Chondrocyte (in vitro differentiated cells): ENCODE measurements at regions not wholly inside any gene's neighbourhood (a gene's known extent, or its start where the extent isn't known, plus 50 kb on each side); places are given as distances from the start of the nearest gene placed in this dataset.

Experiments
- DNase-seq: peaks from one replicate; pipeline ENCODE4 v3.0.0; 2021; ENCODE audit warnings: mixed read lengths, low spot score
- H3K27ac Mint-ChIP-seq: one replicate; pipeline ENCODE4 v1.8.0; 2021; ENCODE audit warnings: mild to moderate bottlenecking, moderate library complexity, mixed read lengths; ENCODE audit not compliant: unreplicated experiment
- H3K27me3 Mint-ChIP-seq: 2 replicates; pipeline ENCODE4 v1.8.0; 2021; ENCODE audit warnings: low read depth, mixed read lengths
- H3K36me3 Mint-ChIP-seq: 2 replicates; pipeline ENCODE4 v1.8.0; 2021; ENCODE audit warnings: low read depth, mixed read lengths
- H3K4me1 Mint-ChIP-seq: 2 replicates; pipeline ENCODE4 v1.8.0; 2021; ENCODE audit warnings: low read depth, mild to moderate bottlenecking, mixed read lengths
- H3K4me3 Mint-ChIP-seq: one replicate; pipeline ENCODE4 v1.8.0; 2021; ENCODE audit warnings: mild to moderate bottlenecking, moderate library complexity, mixed read lengths; ENCODE audit not compliant: unreplicated experiment
- H3K9me3 Mint-ChIP-seq: 2 replicates; pipeline ENCODE4 v1.8.0; 2021; ENCODE audit warnings: low read depth, mixed read lengths
- TF ChIP-seq, protein P1 (sequence below): fragments of 200-600 bp; sonication (generic); IDR thresholded peaks from 2 replicates; pipeline ENCODE4 v1.5.0; 2021; ENCODE audit warnings: antibody characterized with exemption, mild to moderate bottlenecking, moderate library complexity

DNA sequence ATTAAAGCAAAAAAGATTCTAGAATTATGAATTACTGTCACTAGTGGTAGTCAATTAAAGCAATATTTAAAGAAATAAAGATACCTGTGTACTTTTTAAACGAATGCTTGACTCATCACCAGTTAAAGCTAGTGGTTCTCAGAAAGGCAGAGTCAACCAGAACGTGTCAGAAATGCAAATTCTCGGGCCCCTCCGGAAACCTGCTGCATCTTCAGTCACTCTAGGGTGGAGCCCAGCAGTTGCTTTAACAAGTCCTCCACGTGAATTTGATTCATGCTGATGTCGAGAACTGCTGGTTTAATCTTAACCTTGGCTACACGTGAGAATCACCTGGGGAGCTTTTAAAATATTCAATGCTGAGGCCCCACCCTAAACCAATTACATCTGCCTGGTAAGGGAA lies 169.8 kb upstream of the SDK2 start:
- H3K4me1 Mint-ChIP-seq = no peaks in the 10 kb centered on the region
- no peaks in the 10 kb centered on the region for H3K36me3 Mint-ChIP-seq
- H3K27ac Mint-ChIP-seq = no peak overlapping the region
- peaks cover 18% of the 10 kb centered on the region for H3K27me3 Mint-ChIP-seq
- no peak overlapping the region for H3K4me3 Mint-ChIP-seq
- H3K9me3 Mint-ChIP-seq = no peaks in the 10 kb centered on the region
- TF ChIP-seq, protein P1, sequence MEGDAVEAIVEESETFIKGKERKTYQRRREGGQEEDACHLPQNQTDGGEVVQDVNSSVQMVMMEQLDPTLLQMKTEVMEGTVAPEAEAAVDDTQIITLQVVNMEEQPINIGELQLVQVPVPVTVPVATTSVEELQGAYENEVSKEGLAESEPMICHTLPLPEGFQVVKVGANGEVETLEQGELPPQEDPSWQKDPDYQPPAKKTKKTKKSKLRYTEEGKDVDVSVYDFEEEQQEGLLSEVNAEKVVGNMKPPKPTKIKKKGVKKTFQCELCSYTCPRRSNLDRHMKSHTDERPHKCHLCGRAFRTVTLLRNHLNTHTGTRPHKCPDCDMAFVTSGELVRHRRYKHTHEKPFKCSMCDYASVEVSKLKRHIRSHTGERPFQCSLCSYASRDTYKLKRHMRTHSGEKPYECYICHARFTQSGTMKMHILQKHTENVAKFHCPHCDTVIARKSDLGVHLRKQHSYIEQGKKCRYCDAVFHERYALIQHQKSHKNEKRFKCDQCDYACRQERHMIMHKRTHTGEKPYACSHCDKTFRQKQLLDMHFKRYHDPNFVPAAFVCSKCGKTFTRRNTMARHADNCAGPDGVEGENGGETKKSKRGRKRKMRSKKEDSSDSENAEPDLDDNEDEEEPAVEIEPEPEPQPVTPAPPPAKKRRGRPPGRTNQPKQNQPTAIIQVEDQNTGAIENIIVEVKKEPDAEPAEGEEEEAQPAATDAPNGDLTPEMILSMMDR = no peak
- DNase-seq = no peak

DNA sequence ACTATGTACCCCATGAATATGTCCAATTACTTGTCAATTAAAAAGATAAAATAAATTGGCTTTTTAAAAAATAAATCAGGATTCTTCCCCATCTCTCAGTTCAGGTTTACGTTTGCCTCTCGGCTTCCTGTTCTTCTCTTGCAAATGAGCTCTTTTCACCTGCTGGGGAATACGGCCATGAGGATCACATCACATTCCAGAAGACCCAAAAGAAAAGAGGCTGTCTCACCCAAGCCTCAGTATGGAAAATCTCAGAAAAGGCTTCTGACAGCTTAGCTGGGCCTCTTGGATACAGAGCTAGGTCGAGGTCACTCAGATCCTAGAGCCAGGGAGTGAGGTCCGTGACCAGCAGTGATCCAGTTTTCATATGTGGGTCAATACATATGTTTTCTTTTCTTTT lies 171.2 kb upstream of the SDK2 start:
- H3K27me3 Mint-ChIP-seq = peaks cover 18% of the 10 kb centered on the region
- H3K4me3 Mint-ChIP-seq = no peak overlapping the region
- no peak overlapping the region for H3K27ac Mint-ChIP-seq
- TF ChIP-seq, protein P1 = no peak
- DNase-seq = no peak
- H3K4me1 Mint-ChIP-seq = no peaks in the 10 kb centered on the region
- H3K36me3 Mint-ChIP-seq = no peaks in the 10 kb centered on the region
- H3K9me3 Mint-ChIP-seq = no peaks in the 10 kb centered on the region

DNA sequence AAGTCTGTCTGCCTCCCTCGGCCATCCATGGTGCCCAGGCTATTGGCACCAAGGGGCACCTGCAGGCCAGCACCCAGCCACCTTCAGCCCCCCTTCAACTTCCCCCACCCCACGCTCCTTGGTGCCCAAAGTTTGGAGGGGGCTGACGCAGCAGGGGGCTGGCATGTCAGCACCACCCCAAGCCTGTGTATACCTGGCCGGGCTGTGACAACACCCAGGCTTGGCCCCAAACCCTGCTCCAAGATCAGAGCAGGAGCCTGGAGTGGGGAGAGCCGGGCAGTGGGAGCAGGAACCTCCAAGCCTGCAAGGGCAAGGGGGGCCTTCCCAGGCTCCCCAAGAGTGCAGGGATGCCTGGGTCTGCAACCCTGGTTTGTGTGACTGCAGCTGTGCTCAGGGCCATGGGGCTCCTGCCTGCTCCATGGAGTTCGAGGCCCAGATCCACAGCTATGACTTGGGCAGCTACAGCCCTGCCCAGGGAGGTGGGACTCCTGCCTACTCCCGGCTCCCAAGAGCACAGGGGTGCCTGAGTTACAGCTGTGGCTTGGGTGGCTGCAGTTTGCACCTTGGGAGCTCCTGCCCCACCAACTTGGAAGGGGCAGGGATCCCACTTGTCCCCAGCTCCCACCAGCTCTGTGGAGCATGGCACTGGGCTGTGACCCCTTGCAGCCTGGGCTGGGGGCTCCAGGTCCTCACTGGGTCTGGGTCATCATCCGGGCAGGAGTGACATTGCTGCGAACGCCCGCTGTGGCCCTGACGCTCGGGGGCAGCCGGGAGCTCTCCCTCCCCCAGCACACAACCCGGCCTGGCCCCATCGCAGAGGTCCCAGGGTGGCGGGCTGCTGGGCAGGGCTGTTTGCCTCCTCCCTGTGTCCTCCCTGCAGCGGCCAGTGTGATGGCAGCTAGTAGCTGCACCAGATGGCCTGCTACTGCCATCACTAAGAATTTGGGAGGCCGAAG lies 175.5 kb upstream of the SDK2 start:
- peaks cover 3% of the 10 kb centered on the region for H3K4me1 Mint-ChIP-seq
- no peaks in the 10 kb centered on the region for H3K36me3 Mint-ChIP-seq
- H3K27ac Mint-ChIP-seq = no peak overlapping the region
- no peak for DNase-seq
- H3K27me3 Mint-ChIP-seq = peaks cover 24% of the 10 kb centered on the region
- H3K4me3 Mint-ChIP-seq = no peak overlapping the region
- no peaks in the 10 kb centered on the region for H3K9me3 Mint-ChIP-seq
- TF ChIP-seq, protein P1 = no peak

DNA sequence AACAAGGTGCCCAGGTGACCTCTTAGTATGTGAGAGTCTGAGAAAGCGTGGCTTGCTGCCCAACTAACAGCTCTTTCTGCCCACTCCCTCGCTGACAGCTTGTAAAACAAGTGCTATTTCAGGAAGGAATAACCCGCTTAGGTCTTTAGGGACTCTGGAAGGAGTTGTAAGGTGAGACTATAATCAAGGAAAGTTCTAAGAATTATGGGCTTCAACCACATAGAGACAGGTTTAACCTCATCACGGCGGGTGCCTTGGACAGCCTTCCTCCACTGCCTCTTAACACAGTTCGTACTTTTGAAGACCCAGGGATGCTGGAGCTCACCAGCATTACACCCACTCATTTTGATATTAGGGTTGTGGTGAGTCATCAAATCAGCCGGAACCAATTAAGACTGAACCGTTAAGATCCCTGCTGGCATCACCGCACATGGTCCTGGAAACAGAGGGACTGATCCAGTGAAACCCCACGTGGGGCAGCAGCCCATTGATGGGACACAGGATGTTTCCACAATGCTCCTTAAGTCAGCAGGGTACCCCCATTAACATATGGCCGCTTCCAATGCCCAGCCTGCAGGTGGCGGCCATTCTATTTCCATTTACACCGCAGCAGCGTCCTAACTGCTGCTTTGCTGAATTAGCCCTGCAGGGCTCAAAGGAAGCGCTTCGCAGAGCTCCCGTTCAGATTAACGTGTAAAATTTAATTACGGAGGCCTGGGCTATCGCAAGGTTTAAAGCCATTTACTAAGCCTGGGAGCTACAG lies 176.6 kb upstream of the SDK2 start:
- no peak for DNase-seq
- Mint-ChIP-seq H3K4me3 (no peak overlapping the region), H3K27ac (no peak overlapping the region), H3K36me3 (no peaks in the 10 kb centered on the region), H3K27me3 (peaks cover 28% of the 10 kb centered on the region), H3K4me1 (peaks cover 3% of the 10 kb centered on the region), H3K9me3 (no peaks in the 10 kb centered on the region)
- TF ChIP-seq, protein P1 = peak; percentile 54

DNA sequence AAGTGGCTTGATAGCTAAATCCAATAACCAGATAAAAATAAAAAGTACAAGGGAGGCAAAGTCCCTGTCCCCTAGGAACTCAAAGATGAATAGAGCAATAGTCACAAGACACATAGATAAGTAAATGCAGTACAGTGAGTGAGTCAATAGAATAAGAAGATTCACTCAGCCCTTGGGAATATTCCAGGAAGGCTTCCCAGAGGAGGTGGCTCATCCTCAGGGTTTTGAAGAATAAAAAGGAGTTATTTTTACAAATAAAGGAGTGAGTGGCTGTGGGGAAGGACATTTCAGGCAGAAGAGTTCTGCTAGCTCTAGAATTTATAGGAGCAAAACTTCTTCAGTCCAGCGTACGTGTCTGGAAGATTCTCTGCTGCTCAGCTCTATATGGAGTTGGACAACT lies 177.4 kb upstream of the SDK2 start:
- Mint-ChIP-seq H3K4me3 (no peak overlapping the region), H3K27me3 (peaks cover 28% of the 10 kb centered on the region), H3K36me3 (no peaks in the 10 kb centered on the region), H3K4me1 (peaks cover 3% of the 10 kb centered on the region), H3K9me3 (no peaks in the 10 kb centered on the region), H3K27ac (no peak overlapping the region)
- DNase-seq = no peak
- TF ChIP-seq, protein P1 = no peak
